ENCODE measurements at regions not wholly inside any gene's neighbourhood (a gene's known extent, or its start where the extent isn't known, plus 50 kb on each side); places are given as distances from the start of the nearest gene placed in this dataset.

DNA sequence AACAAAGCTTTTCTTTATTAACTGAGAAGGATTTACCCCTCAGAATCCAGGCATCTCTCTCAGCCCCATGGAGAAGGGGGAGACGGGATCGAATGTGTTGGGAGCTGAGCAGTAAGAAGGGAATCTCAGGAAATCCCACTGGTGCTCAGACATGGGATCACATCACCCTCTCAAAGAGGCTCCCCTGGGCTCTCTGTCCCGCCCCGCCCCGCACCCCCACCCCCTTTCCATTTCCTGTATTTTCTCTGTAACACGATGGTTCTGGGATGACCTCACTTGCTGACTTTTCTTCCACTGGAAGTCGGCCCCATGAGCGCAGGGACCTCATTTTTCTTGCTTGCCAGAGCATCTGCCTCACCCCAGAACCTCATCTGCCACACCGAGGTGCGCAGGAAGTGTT lies 96.7 kb upstream of the SLC22A11 start:
- TF ChIP-seq RAD21 (IDR thresholded peaks at IDR 0.05; ENCODE audit: low read depth): no peak
- no peak for TF ChIP-seq CEBPB (IDR thresholded peaks at IDR 0.05)
- no peak for TF ChIP-seq FOXM1 (IDR thresholded peaks at IDR 0.05; ENCODE audit: borderline replicate concordance, low read depth)
- TF ChIP-seq YY1 (IDR thresholded peaks at IDR 0.05; ENCODE audit: low read depth): no peak
